Coronary artery (tissue), 2 donors: ENCODE measurements at regions not wholly inside any gene's neighbourhood (a gene's known extent, or its start where the extent isn't known, plus 50 kb on each side); places are given as distances from the start of the nearest gene placed in this dataset.

Experiments
- DNase-seq: peaks from one replicate; pipeline ENCODE4 v3.0.0-alpha.2; 2017; ENCODE audit warnings: low spot score
- H3K27ac ChIP-seq, 2 donors: fragments of 200-600 bp; sonication (generic); one replicate each; pipeline ENCODE4 v1.5.1; 2016 to 2019
- H3K4me3 ChIP-seq: fragments of 200-600 bp; sonication (generic); 2 replicates; pipeline ENCODE4 v1.5.1; 2016; ENCODE audit warnings: mild to moderate bottlenecking, moderate library complexity
- TF ChIP-seq, protein P1 (sequence below): fragments of 200-600 bp; sonication (generic); IDR thresholded peaks from one replicate; pipeline ENCODE4 v1.5.1; 2019; ENCODE audit warnings: antibody characterized with exemption

DNA sequence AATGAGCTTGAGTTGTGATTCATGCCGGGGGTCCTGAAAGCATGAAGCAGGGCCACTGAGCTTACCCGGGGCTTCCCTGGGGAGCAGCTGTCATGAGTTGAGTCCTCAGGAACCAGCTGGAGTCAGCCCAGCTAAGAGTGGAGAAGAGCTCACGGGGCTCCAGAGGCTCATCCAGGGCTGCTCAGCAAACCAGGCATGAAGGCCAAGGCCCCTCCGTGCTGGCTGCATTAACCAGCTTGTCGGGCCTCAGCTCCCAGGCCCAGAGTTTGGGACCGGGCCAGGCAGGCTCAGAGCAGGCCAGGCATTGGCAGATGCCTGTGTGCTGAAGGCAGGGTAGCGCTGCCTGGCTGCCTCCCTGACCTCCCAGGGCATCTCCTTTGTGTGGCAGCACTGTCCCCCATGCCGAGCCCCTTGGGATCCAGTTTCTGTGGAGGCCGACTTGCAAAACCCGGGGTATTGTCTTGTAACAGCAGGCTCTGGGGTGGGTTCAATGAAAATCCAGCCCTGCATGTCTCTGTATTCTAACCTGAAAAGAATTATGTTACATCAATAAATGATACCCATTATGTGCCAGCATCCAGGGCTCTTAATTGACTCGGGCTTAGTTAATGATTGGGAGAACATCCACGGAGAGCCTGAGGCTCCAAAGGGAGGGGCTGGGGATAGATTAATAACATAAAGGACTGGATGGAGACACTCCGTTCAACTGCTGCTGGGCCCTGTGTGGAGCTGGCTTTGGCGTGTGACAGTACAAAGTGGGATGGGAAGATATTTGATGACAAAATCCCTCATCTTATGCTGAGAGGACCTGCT is 68.0 kb upstream of the MSX1 start:
- Histone ChIP-seq H3K27ac (no peak overlapping the region), H3K4me3 (no peak overlapping the region)
- peak; percentile 69 for DNase-seq
- TF ChIP-seq, protein P1, sequence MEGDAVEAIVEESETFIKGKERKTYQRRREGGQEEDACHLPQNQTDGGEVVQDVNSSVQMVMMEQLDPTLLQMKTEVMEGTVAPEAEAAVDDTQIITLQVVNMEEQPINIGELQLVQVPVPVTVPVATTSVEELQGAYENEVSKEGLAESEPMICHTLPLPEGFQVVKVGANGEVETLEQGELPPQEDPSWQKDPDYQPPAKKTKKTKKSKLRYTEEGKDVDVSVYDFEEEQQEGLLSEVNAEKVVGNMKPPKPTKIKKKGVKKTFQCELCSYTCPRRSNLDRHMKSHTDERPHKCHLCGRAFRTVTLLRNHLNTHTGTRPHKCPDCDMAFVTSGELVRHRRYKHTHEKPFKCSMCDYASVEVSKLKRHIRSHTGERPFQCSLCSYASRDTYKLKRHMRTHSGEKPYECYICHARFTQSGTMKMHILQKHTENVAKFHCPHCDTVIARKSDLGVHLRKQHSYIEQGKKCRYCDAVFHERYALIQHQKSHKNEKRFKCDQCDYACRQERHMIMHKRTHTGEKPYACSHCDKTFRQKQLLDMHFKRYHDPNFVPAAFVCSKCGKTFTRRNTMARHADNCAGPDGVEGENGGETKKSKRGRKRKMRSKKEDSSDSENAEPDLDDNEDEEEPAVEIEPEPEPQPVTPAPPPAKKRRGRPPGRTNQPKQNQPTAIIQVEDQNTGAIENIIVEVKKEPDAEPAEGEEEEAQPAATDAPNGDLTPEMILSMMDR, result no peak

DNA sequence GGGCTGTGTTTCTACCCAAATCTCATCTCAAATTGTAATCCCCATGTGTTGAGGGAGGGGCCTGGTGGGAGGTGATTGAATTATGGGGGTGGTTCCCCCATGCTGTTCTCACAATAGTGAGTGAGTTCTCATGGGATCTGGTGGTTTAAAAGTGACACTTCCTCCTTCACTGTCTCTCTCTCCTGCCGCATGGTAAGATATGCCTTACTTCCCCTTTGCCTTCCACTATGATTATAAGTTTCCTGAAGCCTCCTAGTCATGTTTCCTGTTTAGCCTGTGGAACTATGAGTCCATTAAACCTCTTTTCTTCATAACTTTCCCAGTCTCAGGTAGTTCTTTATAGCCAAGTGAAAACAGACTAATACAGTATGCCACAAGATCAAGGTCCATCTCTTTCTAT is 70.0 kb upstream of the MSX1 start:
- Histone ChIP-seq H3K4me3 (no peak overlapping the region), H3K27ac (no peak overlapping the region)
- DNase-seq, result no peak
- TF ChIP-seq, protein P1, result no peak

DNA sequence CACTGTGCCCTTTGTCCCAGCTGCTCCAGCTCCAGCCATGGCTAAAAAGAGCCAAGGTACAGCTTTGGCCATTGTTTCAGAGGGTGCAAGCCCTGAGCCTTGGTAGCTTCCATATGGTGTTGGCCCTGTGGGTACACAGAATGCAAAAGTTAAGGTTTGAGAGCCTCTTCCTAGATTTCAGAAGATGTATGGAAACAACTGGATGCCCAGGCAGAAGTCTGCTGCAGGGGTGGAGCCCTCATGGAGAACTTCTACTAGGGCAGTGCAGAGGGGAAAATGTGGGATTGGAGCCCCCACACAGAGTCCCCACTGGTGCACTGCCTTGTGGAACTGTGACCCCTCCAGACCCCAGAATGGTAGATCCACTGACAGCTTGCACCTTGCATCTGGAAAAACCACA is 70.9 kb upstream of the MSX1 start:
- no peak for DNase-seq
- H3K27ac ChIP-seq, result no peak overlapping the region
- no peak overlapping the region for H3K4me3 ChIP-seq
- TF ChIP-seq, protein P1, result no peak

DNA sequence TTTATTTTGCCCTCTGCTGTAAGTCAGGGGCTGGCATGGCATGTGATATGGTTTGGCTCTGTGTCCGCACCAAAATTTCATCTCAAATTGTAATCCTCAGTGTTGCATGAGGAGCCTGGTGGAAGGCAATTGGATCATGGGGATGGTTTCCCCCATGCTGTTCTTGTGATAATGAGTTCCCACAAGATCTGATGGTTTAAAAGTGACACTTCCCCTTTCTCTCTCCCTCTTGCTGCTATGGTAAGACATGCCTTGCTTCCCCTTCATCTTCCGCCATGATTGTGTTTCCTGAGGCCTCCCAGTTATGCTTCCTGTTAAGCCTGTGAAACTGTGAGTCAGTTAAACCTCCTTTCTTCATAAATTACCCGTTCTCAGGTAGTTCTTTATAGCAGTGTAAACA is 72.0 kb upstream of the MSX1 start:
- no peak for DNase-seq
- H3K4me3 ChIP-seq, result no peak overlapping the region
- no peak overlapping the region for H3K27ac ChIP-seq
- TF ChIP-seq, protein P1, result no peak

DNA sequence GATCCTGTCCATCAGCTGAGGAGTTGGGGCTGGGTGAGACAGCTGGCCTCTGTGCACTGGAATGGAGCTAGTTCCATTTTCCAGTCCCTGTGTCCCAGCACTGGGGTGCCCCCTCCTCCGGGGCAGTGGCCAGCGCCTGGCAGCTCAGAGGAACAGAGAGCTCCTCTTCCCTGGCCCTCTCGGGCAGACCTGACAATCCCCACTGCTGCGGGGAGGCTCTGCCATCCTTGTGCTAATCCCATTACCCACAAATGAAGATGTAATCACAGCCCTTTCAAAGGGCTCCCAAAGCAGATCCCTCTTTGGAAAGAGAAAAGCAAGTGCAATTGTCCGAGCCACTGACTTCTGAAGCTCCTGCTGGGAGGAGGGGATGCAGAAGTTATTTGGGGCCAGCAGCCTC is 75.1 kb upstream of the MSX1 start:
- TF ChIP-seq, protein P1, result no peak
- DNase-seq, result no peak
- no peak overlapping the region for H3K4me3 ChIP-seq
- H3K27ac ChIP-seq, result no peak overlapping the region

DNA sequence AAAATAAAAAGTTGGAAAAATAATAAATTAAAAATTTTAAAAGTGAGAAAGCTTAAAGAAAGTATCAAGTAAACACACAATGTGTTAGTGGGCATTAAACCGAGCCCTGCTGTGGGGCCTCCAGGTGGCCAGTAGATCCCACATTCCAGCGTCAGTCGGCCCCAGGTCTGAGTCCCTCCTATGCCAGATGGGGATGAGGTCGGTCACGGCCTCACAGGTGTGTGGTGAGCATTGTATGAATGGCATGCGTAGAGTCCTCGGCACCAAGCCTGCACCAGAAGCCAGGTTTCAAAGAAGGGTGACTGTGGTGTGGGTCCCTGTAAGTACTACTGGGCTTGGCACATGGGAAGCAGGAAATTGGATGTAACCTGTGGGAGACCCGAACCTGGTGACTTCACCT is 75.6 kb upstream of the MSX1 start:
- TF ChIP-seq, protein P1, result no peak
- no peak overlapping the region for H3K4me3 ChIP-seq
- H3K27ac ChIP-seq, result no peak overlapping the region
- DNase-seq, result no peak

DNA sequence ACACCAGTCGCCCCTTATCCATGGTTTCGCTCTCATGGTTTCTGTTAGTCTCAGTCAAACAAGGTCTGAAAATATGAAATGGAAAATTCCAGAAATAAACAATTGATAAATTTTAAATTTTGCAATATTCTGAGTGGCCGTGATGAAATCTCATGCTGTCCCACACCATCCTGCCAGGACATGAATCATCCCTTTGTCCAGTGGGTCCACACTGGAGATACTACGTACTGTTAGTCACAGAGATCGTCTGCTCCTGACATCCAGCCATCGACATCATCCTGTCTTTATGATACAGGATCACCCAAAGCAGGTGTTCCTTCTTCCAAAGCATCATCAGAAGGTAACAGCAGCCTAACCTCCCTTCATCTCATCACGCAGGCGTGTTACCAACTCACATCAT is 76.5 kb upstream of the MSX1 start:
- H3K27ac ChIP-seq, result peak overlapping the region in 1 of 2 donors; percentile 20
- TF ChIP-seq, protein P1, result no peak
- H3K4me3 ChIP-seq, result no peak overlapping the region
- no peak for DNase-seq
